Kidney (tissue), 13 donors: ENCODE measurements at regions not wholly inside any gene's neighbourhood (a gene's known extent, or its start where the extent isn't known, plus 50 kb on each side); places are given as distances from the start of the nearest gene placed in this dataset.

Experiments
- DNase-seq, 5 donors: peaks; one replicate each; pipeline ENCODE4 v3.0.0-alpha.2; 2013 to 2020
- FAIRE-seq: peaks from 2 replicates; lab custom pipeline; 2012; peaks lifted over from hg19 to GRCh38; lab: Jason Lieb, UNC
- H3K27ac ChIP-seq, 2 donors: one replicate each; pipeline ENCODE4 v1.7.0; 2013; ENCODE audit warnings: low read depth in 2 of 2, low read length in 2 of 2, inconsistent platforms in 1 of 2
- H3K27me3 ChIP-seq: one replicate; pipeline ENCODE4 v1.7.1; 2013; ENCODE audit warnings: low read length, inconsistent platforms; ENCODE audit not compliant: control insufficient read depth, insufficient read depth
- H3K36me3 ChIP-seq, 3 donors: one replicate each; pipeline versions ENCODE4 v1.7.0 to v1.7.1; 2013; ENCODE audit warnings: low read length in 3 of 3, control low read depth in 1 of 3, inconsistent platforms in 1 of 3; ENCODE audit not compliant: insufficient read depth in 3 of 3, control insufficient read depth in 2 of 3
- H3K4me1 ChIP-seq, 3 donors: one replicate each; pipeline versions ENCODE4 v1.7.0 to v1.7.1; 2013; ENCODE audit warnings: low read length in 3 of 3, inconsistent platforms in 1 of 3, low read depth in 1 of 3; ENCODE audit not compliant: control insufficient read depth in 2 of 3, insufficient read depth in 2 of 3
- H3K4me3 ChIP-seq, 3 donors: one replicate each; pipeline versions ENCODE4 v1.7.0 to v1.8.1; 2013; ENCODE audit warnings: low read length in 3 of 3, control low read depth in 1 of 3, inconsistent platforms in 1 of 3
- H3K9ac ChIP-seq, 3 donors: one replicate each; pipeline versions ENCODE4 v1.7.0 to v1.7.1; 2013; ENCODE audit warnings: low read length in 3 of 3, control low read depth in 1 of 3, inconsistent platforms in 1 of 3
- H3K9me3 ChIP-seq, 3 donors: one replicate each; pipeline versions ENCODE4 v1.7.0 to v1.7.1; 2013; ENCODE audit warnings: low read length in 3 of 3, control low read depth in 1 of 3, inconsistent platforms in 1 of 3; ENCODE audit not compliant: control insufficient read depth in 2 of 3, insufficient read depth in 1 of 3
- CTCF ChIP-seq: IDR thresholded peaks from 3 replicates; pipeline ENCODE4 v1.5.1; 2012; ENCODE audit warnings: mild to moderate bottlenecking, moderate library complexity, borderline replicate concordance; ENCODE audit not compliant: insufficient read depth; ENCODE audit errors: extremely low read depth
- intact Hi-C: fragments of 100-400 bp; cut with DNase I; formaldehyde crosslinking; loops from one replicate; pipeline ENCODE4 v1.11.1; 2022
- donor health status: control.
- donor health status: control.
- donor health status: control.
- donor health status: control.
- donor health status: control.
- donor health status: DM: yes; HTN: yes; CAD: no.
- donor health status: Normal renal cell carcinoma (clear cell type).

GRCh38 chr11:13114566-13115379 is 105.7 kb downstream of the RASSF10 start:
- Histone ChIP-seq H3K9ac (peak overlapping the region in 1 of 3 donors; percentile 28), H3K4me1 (peaks cover 0 to 3% (median 0%) of the 10 kb centered on the region in 3 donors), H3K4me3 (no peak overlapping the region), H3K36me3 (no peaks in the 10 kb centered on the region), H3K9me3 (no peaks in the 10 kb centered on the region), H3K27ac (no peak overlapping the region), H3K27me3 (no peaks in the 10 kb centered on the region)
- DNase-seq (peak in 4 of 5 donors; percentile 94 to 97 (median 94)), FAIRE-seq (no peak)
- intact Hi-C loops, result no loop called here
- TF ChIP-seq CTCF, result peak; percentile 13

- Histone ChIP-seq H3K27me3 (no peaks in the 10 kb centered on the region), H3K4me1 (peaks cover 0 to 3% (median 0%) of the 10 kb centered on the region in 3 donors), H3K4me3 (no peak overlapping the region), H3K9ac (no peak overlapping the region), H3K9me3 (no peaks in the 10 kb centered on the region), H3K36me3 (no peaks in the 10 kb centered on the region), H3K27ac (no peak overlapping the region)
- no peak for FAIRE-seq
- intact Hi-C loops, result no loop called here
- peak in 3 of 5 donors; percentile 63 to 86 (median 73) for DNase-seq
- TF ChIP-seq CTCF, result no peak
These were observed 106.2 kb downstream of the RASSF10 start for GRCh38 chr11:13115380-13115675.

GRCh38 chr11:13116491-13116890 is 107.4 kb downstream of the RASSF10 start:
- H3K9me3 ChIP-seq, result no peaks in the 10 kb centered on the region
- H3K4me1 ChIP-seq, result peaks cover 0 to 3% (median 0%) of the 10 kb centered on the region in 3 donors
- H3K27me3 ChIP-seq, result no peaks in the 10 kb centered on the region
- H3K36me3 ChIP-seq, result no peaks in the 10 kb centered on the region
- no peak overlapping the region for H3K27ac ChIP-seq
- H3K4me3 ChIP-seq, result no peak overlapping the region
- FAIRE-seq (no peak), DNase-seq (no peak)
- intact Hi-C loops, result no loop called here
- no peak overlapping the region for H3K9ac ChIP-seq
- no peak for TF ChIP-seq CTCF

GRCh38 chr11:13117344-13117743 is 108.2 kb downstream of the RASSF10 start:
- Histone ChIP-seq H3K36me3 (no peaks in the 10 kb centered on the region), H3K4me1 (peaks cover 0 to 3% (median 0%) of the 10 kb centered on the region in 3 donors), H3K4me3 (no peak overlapping the region), H3K27ac (no peak overlapping the region), H3K27me3 (no peaks in the 10 kb centered on the region), H3K9me3 (no peaks in the 10 kb centered on the region), H3K9ac (no peak overlapping the region)
- FAIRE-seq, result no peak
- DNase-seq, result no peak
- intact Hi-C loops, result no loop called here
- no peak for TF ChIP-seq CTCF
